ENCODE measurements at regions not wholly inside any gene's neighbourhood (a gene's known extent, or its start where the extent isn't known, plus 50 kb on each side); places are given as distances from the start of the nearest gene placed in this dataset.

- H3K9me3 ChIP-seq = no peaks in the 10 kb centered on the region
- ATAC-seq (ENCODE audit: insufficient number of reproducible peaks, low FRiP score, low read depth) = peak; percentile 49
- H3K36me3 ChIP-seq = no peaks in the 10 kb centered on the region
- TF ChIP-seq, protein P1, sequence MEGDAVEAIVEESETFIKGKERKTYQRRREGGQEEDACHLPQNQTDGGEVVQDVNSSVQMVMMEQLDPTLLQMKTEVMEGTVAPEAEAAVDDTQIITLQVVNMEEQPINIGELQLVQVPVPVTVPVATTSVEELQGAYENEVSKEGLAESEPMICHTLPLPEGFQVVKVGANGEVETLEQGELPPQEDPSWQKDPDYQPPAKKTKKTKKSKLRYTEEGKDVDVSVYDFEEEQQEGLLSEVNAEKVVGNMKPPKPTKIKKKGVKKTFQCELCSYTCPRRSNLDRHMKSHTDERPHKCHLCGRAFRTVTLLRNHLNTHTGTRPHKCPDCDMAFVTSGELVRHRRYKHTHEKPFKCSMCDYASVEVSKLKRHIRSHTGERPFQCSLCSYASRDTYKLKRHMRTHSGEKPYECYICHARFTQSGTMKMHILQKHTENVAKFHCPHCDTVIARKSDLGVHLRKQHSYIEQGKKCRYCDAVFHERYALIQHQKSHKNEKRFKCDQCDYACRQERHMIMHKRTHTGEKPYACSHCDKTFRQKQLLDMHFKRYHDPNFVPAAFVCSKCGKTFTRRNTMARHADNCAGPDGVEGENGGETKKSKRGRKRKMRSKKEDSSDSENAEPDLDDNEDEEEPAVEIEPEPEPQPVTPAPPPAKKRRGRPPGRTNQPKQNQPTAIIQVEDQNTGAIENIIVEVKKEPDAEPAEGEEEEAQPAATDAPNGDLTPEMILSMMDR (IDR thresholded peaks at IDR 0.05) = peak; percentile 84
- peak overlapping the region; percentile 17 for H3K4me3 ChIP-seq
- H3K4me1 ChIP-seq (ENCODE audit: control insufficient read depth in 1 of 2, low read depth in 2 of 2) = peaks cover 35 to 80% of the 10 kb centered on the region in 2 donors
- peak overlapping the region; percentile 80 to 92 for H3K27ac ChIP-seq
- peak; percentile 67 for DNase-seq (ENCODE audit: low spot score)
- H3K27me3 ChIP-seq (replicated peaks; ENCODE audit: insufficient read depth) = no peaks in the 10 kb centered on the region
Observed at GRCh38 chr5:96336351-96336985, 96.6 kb downstream of the PCSK1 start.

DNA sequence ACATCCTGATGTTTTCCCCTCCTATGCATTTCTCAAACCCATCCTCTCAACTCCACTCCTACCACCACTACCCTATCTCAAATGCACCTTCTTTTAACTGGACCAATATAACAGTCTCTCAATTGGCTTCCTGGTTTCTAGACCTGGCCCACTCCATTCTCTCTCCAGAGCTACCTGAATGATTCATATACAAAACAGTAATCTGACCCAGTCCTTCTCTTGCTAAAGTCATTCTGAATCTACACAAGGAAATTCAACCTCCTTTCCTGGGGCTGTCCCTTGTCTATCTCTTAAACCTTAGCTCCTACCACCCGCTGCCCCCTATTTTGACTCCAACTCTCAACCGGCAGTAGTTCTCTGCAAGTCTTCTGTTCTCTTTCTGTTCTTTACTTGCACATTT, 97.2 kb downstream of the PCSK1 start:
- peak overlapping the region; percentile 68 to 80 for H3K27ac ChIP-seq

DNA sequence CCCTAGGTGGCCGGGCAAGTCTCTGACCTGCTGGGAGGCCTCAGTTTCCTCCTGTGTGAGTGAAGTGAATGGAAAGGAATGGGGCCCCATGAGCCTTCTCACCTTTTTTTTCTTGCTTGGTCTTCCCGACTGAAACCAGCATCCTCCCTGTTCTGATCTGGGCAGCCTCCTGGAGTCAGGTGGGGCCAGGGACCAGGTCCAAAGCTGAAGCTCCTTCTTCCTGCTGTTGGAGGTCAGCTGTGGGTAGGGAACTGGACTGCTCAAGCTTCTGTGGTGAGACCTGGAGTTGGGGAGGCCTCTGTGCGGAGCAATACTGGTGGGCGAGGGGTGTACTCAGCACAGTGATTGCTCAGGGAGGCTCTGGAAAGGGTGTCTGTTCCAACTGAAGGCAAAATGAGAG, 99.7 kb downstream of the PCSK1 start:
- Histone ChIP-seq H3K4me3 (peak overlapping the region; percentile 44), H3K27me3 (replicated peaks; ENCODE audit: insufficient read depth) (no peaks in the 10 kb centered on the region), H3K4me1 (ENCODE audit: control insufficient read depth in 1 of 2, low read depth in 2 of 2) (peaks cover 40 to 75% of the 10 kb centered on the region in 2 donors), H3K27ac (peak overlapping the region; percentile 57 to 62), H3K9me3 (no peaks in the 10 kb centered on the region), H3K36me3 (no peaks in the 10 kb centered on the region)
- ATAC-seq (ENCODE audit: insufficient number of reproducible peaks, low FRiP score, low read depth) (no peak), DNase-seq (ENCODE audit: low spot score) (no peak)
- TF ChIP-seq, protein P1 (IDR thresholded peaks at IDR 0.05) = no peak

More for the DNA sequence above, 97.2 kb downstream of the PCSK1 start:
- TF ChIP-seq, protein P1 (IDR thresholded peaks at IDR 0.05) = no peak
- H3K4me3 ChIP-seq = peak overlapping the region; percentile 17
- H3K4me1 ChIP-seq (ENCODE audit: control insufficient read depth in 1 of 2, low read depth in 2 of 2) = peaks cover 41 to 84% of the 10 kb centered on the region in 2 donors
- ATAC-seq (ENCODE audit: insufficient number of reproducible peaks, low FRiP score, low read depth) (no peak), DNase-seq (ENCODE audit: low spot score) (no peak)
- H3K9me3 ChIP-seq = no peaks in the 10 kb centered on the region
- H3K27me3 ChIP-seq (replicated peaks; ENCODE audit: insufficient read depth) = no peaks in the 10 kb centered on the region
- H3K36me3 ChIP-seq = no peaks in the 10 kb centered on the region

DNA sequence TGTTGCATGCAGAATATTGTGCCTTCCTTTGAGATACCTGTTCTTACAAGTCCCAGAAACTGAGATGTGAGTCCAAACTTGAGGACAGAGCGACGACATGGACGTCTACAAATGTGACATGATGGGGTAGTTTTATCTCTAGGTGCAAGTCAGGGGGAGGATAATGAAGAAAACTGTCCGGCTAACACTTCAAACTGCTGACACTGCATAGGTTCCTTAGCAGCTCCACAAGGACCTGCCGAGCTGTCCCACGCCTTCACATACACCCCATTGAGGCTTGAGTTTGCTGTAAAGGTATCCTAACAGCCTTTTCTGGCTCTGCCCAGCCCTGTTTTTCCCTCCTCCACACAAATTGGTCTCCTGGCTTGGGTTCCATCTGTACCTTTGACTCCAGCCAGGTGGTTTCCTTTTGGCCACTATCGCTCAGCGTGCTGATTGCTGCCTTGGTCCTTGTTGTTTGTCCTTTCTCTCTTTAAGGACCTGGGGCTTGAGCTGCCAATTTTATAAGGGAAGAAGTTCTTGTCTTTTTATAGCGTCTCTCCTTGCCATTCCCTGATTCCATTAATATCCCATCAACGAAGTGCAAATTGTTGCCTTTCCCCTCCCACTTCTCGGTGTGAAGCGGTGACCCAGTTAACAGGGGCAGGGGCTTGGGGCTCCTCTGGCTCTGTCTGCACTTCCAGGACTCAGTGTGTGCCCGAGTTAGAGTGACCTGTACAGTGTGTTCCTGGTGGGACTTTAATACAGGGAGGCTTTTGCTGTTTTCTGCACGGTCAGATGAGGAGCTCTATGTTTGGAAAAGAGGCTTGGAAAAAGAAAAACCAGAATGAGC, 100.3 kb downstream of the PCSK1 start:
- H3K27me3 ChIP-seq (replicated peaks; ENCODE audit: insufficient read depth) = no peaks in the 10 kb centered on the region
- H3K27ac ChIP-seq = peak overlapping the region; percentile 57 to 62
- peaks cover 34 to 68% of the 10 kb centered on the region in 2 donors for H3K4me1 ChIP-seq (ENCODE audit: control insufficient read depth in 1 of 2, low read depth in 2 of 2)
- H3K4me3 ChIP-seq = peak overlapping the region; percentile 44
- H3K36me3 ChIP-seq = no peaks in the 10 kb centered on the region
- ATAC-seq (ENCODE audit: insufficient number of reproducible peaks, low FRiP score, low read depth) (no peak), DNase-seq (ENCODE audit: low spot score) (no peak)
- TF ChIP-seq, protein P1 (IDR thresholded peaks at IDR 0.05) = no peak
- H3K9me3 ChIP-seq = no peaks in the 10 kb centered on the region

GRCh38 chr5:96331681-96332361, 101.2 kb downstream of the PCSK1 start:
- Histone ChIP-seq H3K4me3 (no peak overlapping the region), H3K36me3 (no peaks in the 10 kb centered on the region), H3K4me1 (ENCODE audit: control insufficient read depth in 1 of 2, low read depth in 2 of 2) (peaks cover 29 to 59% of the 10 kb centered on the region in 2 donors), H3K27me3 (replicated peaks; ENCODE audit: insufficient read depth) (no peaks in the 10 kb centered on the region), H3K27ac (no peak overlapping the region), H3K9me3 (no peaks in the 10 kb centered on the region)
- no peak for ATAC-seq (ENCODE audit: insufficient number of reproducible peaks, low FRiP score, low read depth)
- DNase-seq (ENCODE audit: low spot score) = no peak
- TF ChIP-seq, protein P1 (IDR thresholded peaks at IDR 0.05) = no peak

Data from thoracic aorta (tissue), 2 donors.